ENCODE measurements at regions not wholly inside any gene's neighbourhood (a gene's known extent, or its start where the extent isn't known, plus 50 kb on each side); places are given as distances from the start of the nearest gene placed in this dataset.

GRCh38 chr14:82341261-82341810 lies 807.7 kb upstream of the SEL1L start:
- TF ChIP-seq POLR2AphosphoS5 (IDR thresholded peaks at IDR 0.05; ENCODE audit: borderline replicate concordance, low read depth, low read length), result no peak
- TF ChIP-seq EZH2 (IDR thresholded peaks at IDR 0.05), result no peak
